ENCODE measurements at regions not wholly inside any gene's neighbourhood (a gene's known extent, or its start where the extent isn't known, plus 50 kb on each side); places are given as distances from the start of the nearest gene placed in this dataset.
"Not testable (repeated sequence)": the region's sequence is repeated elsewhere in the genome, so short reads cannot be mapped to it uniquely, and the experiment has no call there.

DNA sequence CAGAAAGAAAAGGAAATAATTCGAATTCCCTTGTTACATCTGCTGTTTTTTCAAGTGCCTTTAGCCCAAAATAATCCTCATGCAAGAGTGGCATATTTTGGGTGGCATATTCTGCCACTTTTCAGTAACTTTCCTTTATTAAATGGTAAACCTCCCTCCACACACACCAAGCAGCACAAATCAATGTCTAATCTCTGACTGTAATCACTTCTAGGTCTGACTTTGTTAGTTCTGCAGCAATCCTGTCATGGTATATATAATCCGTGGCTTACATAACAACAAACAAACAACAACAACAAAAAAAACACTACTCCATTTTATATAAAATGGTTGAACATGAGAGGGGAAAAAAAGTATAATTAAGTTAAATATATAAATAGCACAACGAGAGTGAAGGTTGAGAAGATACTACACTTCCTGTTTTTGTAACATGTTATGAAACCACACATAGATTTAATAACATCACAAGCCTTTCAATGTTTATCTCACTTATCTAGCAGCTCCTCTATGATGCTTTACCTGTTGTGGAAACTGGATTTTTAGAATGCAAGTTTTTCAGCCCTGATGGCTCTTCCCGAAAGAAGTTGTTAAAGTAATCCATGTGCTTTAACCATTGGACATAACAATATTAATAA, 715.4 kb downstream of the GRXCR1 start:
- no peak for DNase-seq (ENCODE audit: low read depth)

- no peak for DNase-seq (ENCODE audit: low read depth)
Observed at GRCh38 chr4:43619219-43619618, 726.7 kb downstream of the GRXCR1 start.

- not testable (repeated sequence) for DNase-seq (ENCODE audit: low read depth)
Observed at GRCh38 chr4:43637893-43638292, 745.4 kb downstream of the GRXCR1 start.

GRCh38 chr4:43651991-43652390, 759.5 kb downstream of the GRXCR1 start:
- no peak for DNase-seq (ENCODE audit: low read depth)

- not testable (repeated sequence) for DNase-seq (ENCODE audit: low read depth)
Observed at GRCh38 chr4:43659547-43659946, 767.0 kb downstream of the GRXCR1 start.

- DNase-seq (ENCODE audit: low read depth): not testable (repeated sequence)
Observed at GRCh38 chr4:43672265-43672885, 776.2 kb downstream of the KCTD8 start.

DNA sequence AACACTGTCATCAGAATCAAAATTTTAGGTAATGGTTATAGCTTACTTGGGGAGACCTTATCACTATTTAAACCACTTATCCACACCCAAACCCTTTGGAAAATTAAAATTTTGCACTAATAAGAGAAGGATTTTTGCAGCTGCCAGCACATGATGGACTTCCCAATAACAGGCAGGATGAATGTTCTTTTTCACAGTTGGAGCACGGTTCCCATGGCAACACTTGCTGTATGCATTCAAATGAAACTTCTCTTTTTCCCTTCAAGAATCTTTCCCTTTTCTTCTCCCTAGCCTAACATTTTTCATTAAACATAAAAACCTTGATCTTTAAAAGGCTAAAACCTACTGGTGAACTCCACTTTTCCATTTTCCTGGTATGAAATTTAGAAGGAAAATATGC, 768.2 kb downstream of the KCTD8 start:
- no peak for DNase-seq (ENCODE audit: low read depth)

- no peak for DNase-seq (ENCODE audit: low read depth)
Observed at GRCh38 chr4:43682551-43682950, 766.1 kb downstream of the KCTD8 start.

GRCh38 chr4:43690116-43690515, 758.5 kb downstream of the KCTD8 start:
- no peak for DNase-seq (ENCODE audit: low read depth)

DNA sequence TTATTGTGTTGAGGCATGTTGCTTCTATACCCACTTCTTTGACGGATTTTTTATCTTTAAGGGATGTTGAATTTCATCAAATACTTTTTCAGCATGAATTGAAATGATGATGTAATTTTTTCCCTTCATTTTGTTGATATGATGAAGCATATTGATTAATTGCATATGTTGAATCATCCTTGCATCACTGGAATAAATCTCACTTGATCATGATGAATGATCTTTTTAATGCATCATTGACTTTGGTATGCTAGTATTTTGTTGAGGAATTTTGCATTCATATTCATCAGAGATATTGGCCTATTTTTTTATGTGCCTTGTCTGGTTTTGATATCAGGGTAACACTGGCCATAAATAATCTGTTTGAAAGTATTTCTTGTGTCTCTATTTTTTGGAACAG, 754.7 kb downstream of the KCTD8 start:
- no peak for DNase-seq (ENCODE audit: low read depth)

GRCh38 chr4:43709443-43709842, 739.2 kb downstream of the KCTD8 start:
- DNase-seq (ENCODE audit: low read depth): no peak

DNA sequence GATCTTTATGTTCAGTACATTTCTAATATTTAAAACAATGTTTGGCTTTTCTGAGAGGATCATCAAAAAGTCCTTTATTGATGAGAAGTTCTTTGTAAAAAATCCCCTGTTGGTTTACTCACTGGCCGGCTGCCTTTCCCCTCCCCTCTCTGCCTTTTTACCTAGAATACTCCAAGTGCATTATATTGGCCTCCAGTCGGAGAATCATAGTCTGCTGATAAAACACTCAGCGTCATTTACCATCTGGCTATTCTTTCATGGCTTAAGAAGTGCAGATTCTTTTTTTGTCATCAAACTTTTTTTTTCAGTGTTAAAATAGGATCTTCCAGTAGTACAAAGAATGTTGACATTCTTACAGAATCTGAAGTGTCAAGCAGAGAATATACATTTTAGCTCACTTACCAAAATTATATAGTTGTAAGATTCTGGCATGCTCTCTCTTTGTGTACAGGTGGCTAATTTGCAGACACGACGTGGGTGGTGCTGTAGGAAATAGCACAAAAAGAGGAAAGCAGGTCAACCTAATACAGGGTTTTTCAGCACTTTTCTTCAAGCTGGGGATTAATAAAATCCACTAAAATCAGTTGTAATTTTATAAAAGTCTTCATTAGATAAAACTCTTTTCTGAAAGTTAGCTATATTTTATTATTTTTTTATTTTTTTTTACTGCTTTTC, 731.8 kb downstream of the KCTD8 start:
- DNase-seq (ENCODE audit: low read depth): no peak

DNA sequence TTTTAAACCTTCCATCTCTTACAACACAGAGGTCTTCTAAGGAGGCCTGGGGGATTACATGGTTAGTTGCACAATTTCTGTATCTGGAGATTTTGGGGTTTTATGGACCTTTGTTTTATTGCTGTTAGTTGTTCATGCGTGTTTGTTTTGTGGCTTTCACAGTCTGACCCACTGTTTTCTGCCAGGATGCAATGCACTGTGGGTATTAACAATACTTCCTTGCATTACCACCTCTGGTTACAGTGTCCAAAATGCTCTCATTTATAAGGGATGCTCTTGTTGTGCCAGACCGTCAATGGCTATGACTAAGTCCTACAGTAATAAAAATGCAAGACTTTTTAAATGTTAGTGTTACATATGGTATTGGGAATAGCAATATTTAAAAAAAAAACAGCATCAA, 730.2 kb downstream of the KCTD8 start:
- no peak for DNase-seq (ENCODE audit: low read depth)

GRCh38 chr4:43732829-43733426, 715.7 kb downstream of the KCTD8 start:
- DNase-seq (ENCODE audit: low read depth): no peak

GRCh38 chr4:43742083-43742482, 706.5 kb downstream of the KCTD8 start:
- no peak for DNase-seq (ENCODE audit: low read depth)

DNA sequence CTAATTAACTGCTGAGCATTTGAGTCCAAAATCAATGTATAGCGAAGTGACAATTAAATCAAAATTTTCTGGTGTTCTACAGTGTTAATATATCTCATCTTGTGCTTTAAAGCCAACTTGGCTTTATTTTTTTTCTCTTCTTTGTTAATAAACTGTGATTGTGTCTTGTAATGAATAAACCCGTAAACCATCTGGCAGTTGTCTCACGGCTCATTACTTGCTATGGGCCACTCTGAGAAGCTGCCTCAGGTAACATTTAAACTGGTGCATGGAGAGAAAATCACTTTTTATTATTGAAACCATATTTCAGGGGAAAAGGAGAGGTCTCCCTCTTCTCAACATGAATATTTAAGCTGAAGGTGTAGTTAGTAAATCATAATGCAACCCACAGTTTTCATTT, 694.0 kb downstream of the KCTD8 start:
- DNase-seq (ENCODE audit: low read depth): no peak

GRCh38 chr4:43757147-43757546, 691.5 kb downstream of the KCTD8 start:
- no peak for DNase-seq (ENCODE audit: low read depth)

DNA sequence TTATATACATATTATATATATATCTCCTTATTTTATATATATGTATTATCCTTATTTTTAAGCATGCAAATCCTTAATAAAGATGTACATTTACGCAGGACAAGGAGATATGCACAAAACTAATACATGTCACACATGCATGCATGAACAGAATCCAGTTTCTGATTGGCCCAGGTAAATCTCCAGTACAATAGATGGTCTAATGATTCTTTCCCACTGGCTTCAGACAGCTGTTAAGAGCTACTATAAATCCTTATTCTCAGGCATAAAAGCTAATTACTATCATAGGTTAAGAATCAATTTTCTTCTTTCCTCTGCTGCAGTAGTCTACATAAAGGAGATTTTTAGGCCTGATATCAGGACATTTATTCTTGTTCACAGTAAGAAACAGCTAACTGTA, 689.8 kb downstream of the KCTD8 start:
- no peak for DNase-seq (ENCODE audit: low read depth)

- DNase-seq (ENCODE audit: low read depth): no peak
Observed at GRCh38 chr4:43763029-43763610, 685.5 kb downstream of the KCTD8 start.

DNA sequence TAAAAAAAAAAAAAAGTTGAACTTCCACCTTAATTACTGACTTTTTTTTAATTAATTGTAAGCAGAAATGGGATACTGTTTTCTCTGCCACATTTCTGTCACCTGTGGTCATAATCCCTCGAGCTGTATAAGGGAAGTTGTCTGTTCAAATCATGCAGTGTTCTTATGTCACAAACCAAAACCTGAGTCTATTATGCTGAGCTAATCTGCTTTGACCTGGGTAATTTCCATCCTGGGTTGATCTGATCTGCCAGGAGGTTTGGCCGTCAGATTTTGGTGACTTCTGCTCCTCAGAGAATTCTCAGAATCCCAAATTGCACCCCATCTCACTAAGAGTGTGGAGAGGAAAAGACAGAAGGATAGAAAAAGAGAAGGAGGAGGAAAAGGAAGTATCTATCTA, 683.1 kb downstream of the KCTD8 start:
- no peak for DNase-seq (ENCODE audit: low read depth)

DNA sequence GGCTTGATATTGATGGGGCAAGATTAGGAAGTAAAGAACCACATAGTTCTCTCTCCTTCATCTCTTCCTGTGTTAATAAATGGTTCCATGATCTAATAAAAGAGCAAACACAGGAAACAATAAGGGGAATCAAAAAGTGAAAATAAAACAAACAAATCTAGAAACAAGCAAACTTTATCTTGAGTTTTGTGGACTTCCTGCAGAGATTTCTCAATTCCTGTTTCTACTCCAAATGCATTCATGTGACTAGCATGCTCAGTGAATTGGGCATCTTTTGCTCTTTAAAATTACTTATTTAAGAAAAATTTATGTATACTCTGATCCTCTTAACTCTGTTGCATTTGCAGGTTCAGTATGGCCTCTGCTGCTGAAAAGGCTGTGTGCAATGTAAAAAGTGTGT, 682.0 kb downstream of the KCTD8 start:
- no peak for DNase-seq (ENCODE audit: low read depth)

DNA sequence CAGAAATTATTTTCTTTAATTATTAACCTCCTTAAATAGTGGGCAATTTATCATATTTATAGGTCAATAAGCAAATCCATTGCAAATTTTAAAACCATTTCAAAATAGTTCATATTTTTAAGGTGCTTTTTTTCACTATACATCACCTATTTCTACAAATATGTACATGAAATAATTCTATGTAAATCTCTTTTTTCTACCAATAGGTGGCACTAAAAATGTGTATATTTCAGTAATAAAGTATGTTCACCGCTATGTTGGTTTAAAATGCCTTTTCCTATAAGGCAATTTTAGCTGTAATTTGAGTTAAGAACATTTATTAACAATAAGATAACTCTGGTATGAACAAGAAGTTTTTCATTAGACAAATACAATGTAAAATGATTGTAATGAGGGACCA, 672.2 kb downstream of the KCTD8 start:
- no peak for DNase-seq (ENCODE audit: low read depth)
